ENCODE measurements at regions not wholly inside any gene's neighbourhood (a gene's known extent, or its start where the extent isn't known, plus 50 kb on each side); places are given as distances from the start of the nearest gene placed in this dataset.

DNA sequence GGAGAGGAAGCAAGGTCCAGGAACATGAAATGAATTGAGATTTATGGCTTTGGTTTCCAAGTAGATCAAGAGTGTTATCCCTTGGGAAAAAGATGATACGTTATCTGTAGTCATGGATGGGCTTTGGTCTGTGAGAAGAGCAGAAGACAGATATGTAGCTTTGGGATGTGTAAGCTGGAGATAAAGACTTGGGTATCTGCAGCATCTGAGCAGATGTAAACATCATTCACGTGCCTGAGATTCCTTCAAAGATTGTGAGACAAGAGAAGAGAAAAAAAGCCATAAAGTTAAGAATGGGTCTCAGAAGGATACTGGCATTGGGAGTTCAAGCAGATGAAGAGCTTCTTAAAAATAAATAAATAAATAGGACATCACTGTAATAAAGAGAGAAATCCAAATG is 217.8 kb downstream of the PTPRC start:
- POLR2A ChIA-PET = interaction anchor here (1.6 kb wide), 1 partner anchor 45 kb away, joined by 4 read pairs; no protein-coding TSS in a partner anchor
- 24% methylated on average over 2 of the region's 2 CpGs for whole genome bisulfite sequencing (ENCODE audit: insufficient coverage, insufficient replicate concordance, low lambda C conversion rate, missing lambda C conversion rate)
- Histone ChIP-seq H3K9ac (ENCODE audit: control insufficient read depth, insufficient read depth, low read length) (no peak overlapping the region), H3K4me1 (ENCODE audit: control insufficient read depth, insufficient read depth, low read length) (no peaks in the 10 kb centered on the region), H3K79me2 (ENCODE audit: control insufficient read depth, insufficient read depth, low read length) (no peaks in the 10 kb centered on the region), H3K27ac (ENCODE audit: control insufficient read depth, insufficient read depth) (no peak overlapping the region), H3K27me3 (replicated peaks in 1 of 2; ENCODE audit: control insufficient read depth in 2 of 2, insufficient read depth in 2 of 2, low read length in 1 of 2) (no peaks in the 10 kb centered on the region), H4K20me1 (ENCODE audit: control insufficient read depth, insufficient read depth) (no peaks in the 10 kb centered on the region), H2AFZ (ENCODE audit: control insufficient read depth, low read depth, low read length) (no peak overlapping the region), H3K4me2 (ENCODE audit: control insufficient read depth, insufficient read depth) (no peak overlapping the region), H3K36me3 (ENCODE audit: control insufficient read depth in 2 of 2, insufficient read depth in 2 of 2, low read length in 1 of 2) (no peaks in the 10 kb centered on the region), H3K9me3 (replicated peaks; ENCODE audit: control insufficient read depth, insufficient read depth, low read length) (no peaks in the 10 kb centered on the region; the same call in 1 of the 3 replicates), H3K4me3 (no peak overlapping the region)
- DNase-seq (ENCODE audit: low read depth, low spot score) = no peak
- CTCF ChIA-PET = interaction anchor here (1.0 to 1.8 kb wide), 3 partner anchors 10 to 68 kb away, joined by 3 to 5 read pairs (median 4); no protein-coding TSS in a partner anchor
- no peak for FAIRE-seq
- in situ Hi-C loops (cut with MboI) = no loop called here
- SMC1A ChIA-PET (ENCODE audit: uncharacterized antibody, unreplicated experiment) = interaction anchor here (1.2 to 2.2 kb wide), 3 partner anchors 11 to 17 kb away, joined by 3 to 6 read pairs (median 6); no protein-coding TSS in a partner anchor
- RAD21 ChIA-PET (ENCODE audit: unreplicated experiment) = interaction anchor here (0.8 kb wide), 2 partner anchors 61 to 387 kb away, joined by 3 to 4 read pairs; no protein-coding TSS in a partner anchor
- no TSS peak for BruUV-seq (replicated peaks)
- intact Hi-C loops (cut with micrococcal nuclease; ENCODE audit: unreplicated experiment) = no loop called here
- no peak for ATAC-seq
- TF ChIP-seq EED (IDR thresholded peaks at IDR 0.05; ENCODE audit: low read depth) = no peak
- no peak for TF ChIP-seq POLR2AphosphoS2 (IDR thresholded peaks at IDR 0.05; ENCODE audit: low read depth, low read length)
- TF ChIP-seq PML (IDR thresholded peaks at IDR 0.05; ENCODE audit: low read length) = no peak
- TF ChIP-seq, protein P1, sequence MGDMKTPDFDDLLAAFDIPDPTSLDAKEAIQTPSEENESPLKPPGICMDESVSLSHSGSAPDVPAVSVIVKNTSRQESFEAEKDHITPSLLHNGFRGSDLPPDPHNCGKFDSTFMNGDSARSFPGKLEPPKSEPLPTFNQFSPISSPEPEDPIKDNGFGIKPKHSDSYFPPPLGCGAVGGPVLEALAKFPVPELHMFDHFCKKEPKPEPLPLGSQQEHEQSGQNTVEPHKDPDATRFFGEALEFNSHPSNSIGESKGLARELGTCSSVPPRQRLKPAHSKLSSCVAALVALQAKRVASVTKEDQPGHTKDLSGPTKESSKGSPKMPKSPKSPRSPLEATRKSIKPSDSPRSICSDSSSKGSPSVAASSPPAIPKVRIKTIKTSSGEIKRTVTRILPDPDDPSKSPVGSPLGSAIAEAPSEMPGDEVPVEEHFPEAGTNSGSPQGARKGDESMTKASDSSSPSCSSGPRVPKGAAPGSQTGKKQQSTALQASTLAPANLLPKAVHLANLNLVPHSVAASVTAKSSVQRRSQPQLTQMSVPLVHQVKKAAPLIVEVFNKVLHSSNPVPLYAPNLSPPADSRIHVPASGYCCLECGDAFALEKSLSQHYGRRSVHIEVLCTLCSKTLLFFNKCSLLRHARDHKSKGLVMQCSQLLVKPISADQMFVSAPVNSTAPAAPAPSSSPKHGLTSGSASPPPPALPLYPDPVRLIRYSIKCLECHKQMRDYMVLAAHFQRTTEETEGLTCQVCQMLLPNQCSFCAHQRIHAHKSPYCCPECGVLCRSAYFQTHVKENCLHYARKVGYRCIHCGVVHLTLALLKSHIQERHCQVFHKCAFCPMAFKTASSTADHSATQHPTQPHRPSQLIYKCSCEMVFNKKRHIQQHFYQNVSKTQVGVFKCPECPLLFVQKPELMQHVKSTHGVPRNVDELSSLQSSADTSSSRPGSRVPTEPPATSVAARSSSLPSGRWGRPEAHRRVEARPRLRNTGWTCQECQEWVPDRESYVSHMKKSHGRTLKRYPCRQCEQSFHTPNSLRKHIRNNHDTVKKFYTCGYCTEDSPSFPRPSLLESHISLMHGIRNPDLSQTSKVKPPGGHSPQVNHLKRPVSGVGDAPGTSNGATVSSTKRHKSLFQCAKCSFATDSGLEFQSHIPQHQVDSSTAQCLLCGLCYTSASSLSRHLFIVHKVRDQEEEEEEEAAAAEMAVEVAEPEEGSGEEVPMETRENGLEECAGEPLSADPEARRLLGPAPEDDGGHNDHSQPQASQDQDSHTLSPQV (IDR thresholded peaks at IDR 0.05) = no peak
- no peak for TF ChIP-seq MEF2B (IDR thresholded peaks at IDR 0.05; ENCODE audit: partially characterized antibody, poor library complexity, severe bottlenecking)
- TF ChIP-seq HCFC1 (IDR thresholded peaks at IDR 0.05; ENCODE audit: low read length) = no peak
- no peak for TF ChIP-seq STAT1 (conservative IDR thresholded peaks at IDR 0.05)
- TF ChIP-seq, protein P2, sequence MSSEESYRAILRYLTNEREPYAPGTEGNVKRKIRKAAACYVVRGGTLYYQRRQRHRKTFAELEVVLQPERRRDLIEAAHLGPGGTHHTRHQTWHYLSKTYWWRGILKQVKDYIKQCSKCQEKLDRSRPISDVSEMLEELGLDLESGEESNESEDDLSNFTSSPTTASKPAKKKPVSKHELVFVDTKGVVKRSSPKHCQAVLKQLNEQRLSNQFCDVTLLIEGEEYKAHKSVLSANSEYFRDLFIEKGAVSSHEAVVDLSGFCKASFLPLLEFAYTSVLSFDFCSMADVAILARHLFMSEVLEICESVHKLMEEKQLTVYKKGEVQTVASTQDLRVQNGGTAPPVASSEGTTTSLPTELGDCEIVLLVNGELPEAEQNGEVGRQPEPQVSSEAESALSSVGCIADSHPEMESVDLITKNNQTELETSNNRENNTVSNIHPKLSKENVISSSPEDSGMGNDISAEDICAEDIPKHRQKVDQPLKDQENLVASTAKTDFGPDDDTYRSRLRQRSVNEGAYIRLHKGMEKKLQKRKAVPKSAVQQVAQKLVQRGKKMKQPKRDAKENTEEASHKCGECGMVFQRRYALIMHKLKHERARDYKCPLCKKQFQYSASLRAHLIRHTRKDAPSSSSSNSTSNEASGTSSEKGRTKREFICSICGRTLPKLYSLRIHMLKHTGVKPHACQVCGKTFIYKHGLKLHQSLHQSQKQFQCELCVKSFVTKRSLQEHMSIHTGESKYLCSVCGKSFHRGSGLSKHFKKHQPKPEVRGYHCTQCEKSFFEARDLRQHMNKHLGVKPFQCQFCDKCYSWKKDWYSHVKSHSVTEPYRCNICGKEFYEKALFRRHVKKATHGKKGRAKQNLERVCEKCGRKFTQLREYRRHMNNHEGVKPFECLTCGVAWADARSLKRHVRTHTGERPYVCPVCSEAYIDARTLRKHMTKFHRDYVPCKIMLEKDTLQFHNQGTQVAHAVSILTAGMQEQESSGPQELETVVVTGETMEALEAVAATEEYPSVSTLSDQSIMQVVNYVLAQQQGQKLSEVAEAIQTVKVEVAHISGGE (CRISPR knock-in tag; IDR thresholded peaks at IDR 0.05) = no peak
- TF ChIP-seq NFIC (IDR thresholded peaks at IDR 0.05; ENCODE audit: low read depth, low read length) = no peak
- no peak for TF ChIP-seq BACH1 (IDR thresholded peaks at IDR 0.05; ENCODE audit: borderline replicate concordance)
- TF ChIP-seq TAF1 (IDR thresholded peaks at IDR 0.05; ENCODE audit: borderline replicate concordance, low read depth, low read length) = no peak
- no peak for TF ChIP-seq BRCA1 (IDR thresholded peaks at IDR 0.05; ENCODE audit: low read depth, low read length)
- TF ChIP-seq TBL1XR1 (IDR thresholded peaks at IDR 0.05; ENCODE audit: low read depth, low read length) = no peak
- TF ChIP-seq SIN3A (IDR thresholded peaks at IDR 0.05; ENCODE audit: low read depth, low read length) = no peak
- TF ChIP-seq, protein P3, sequence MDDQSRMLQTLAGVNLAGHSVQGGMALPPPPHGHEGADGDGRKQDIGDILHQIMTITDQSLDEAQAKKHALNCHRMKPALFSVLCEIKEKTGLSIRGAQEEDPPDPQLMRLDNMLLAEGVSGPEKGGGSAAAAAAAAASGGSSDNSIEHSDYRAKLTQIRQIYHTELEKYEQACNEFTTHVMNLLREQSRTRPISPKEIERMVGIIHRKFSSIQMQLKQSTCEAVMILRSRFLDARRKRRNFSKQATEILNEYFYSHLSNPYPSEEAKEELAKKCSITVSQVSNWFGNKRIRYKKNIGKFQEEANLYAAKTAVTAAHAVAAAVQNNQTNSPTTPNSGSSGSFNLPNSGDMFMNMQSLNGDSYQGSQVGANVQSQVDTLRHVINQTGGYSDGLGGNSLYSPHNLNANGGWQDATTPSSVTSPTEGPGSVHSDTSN (IDR thresholded peaks at IDR 0.05; ENCODE audit: insufficient replicate concordance, low read depth, low read length) = no peak
- TF ChIP-seq NFXL1 (IDR thresholded peaks at IDR 0.05; ENCODE audit: borderline replicate concordance) = no peak
